GM18907 (cell line): ENCODE measurements at regions not wholly inside any gene's neighbourhood (a gene's known extent, or its start where the extent isn't known, plus 50 kb on each side); places are given as distances from the start of the nearest gene placed in this dataset.
"Not testable (repeated sequence)": the region's sequence is repeated elsewhere in the genome, so short reads cannot be mapped to it uniquely, and the experiment has no call there.

Experiments used
- ATAC-seq: cut with Tn5 transposase; IDR thresholded peaks from one replicate; pipeline ENCODE4 v1.9.1; 2021; ENCODE audit warnings: mild to moderate bottlenecking, moderate library complexity; ENCODE audit not compliant: unreplicated experiment

DNA sequence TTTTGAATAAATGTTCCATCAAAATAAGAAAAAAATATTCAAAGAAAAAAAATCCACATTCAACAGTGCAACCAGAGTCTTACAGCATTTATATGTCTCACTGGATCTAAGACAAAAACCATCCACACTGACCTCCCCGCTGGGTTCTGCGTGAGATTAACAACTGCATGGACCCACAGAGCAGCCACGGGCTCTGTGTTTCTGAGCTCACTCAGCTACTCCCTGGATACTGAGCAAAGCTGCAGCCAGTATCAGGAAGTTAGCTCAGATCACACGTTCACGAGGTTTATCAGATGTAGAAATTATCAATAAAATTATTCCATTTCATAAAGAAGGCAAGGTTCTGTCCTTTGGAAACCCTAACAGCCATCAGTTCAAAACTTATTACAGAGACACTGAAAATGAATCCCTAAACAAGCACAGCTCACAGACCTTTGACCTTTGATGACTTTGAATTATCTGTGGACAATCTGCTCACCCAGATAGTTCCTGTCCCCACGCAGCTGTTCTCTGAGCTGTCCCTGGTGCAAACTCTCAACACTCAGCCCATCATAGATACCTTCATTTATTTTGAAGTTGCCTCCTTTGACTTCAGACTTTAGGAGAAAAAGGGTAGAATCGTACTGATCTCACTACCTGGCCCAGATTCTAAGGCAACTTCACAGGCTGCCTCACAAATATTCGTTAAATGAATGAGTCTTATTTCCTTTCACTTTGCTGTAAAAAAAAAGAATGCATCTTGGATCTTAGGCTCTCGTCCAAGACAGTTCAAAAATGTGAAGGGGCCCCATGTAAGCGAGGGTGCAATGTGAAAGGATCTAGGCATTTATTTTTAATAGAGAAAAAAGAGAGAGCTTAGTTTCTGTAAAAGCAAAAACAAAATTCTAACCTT is 67.7 kb upstream of the SVIL start:
- ATAC-seq = no peak

DNA sequence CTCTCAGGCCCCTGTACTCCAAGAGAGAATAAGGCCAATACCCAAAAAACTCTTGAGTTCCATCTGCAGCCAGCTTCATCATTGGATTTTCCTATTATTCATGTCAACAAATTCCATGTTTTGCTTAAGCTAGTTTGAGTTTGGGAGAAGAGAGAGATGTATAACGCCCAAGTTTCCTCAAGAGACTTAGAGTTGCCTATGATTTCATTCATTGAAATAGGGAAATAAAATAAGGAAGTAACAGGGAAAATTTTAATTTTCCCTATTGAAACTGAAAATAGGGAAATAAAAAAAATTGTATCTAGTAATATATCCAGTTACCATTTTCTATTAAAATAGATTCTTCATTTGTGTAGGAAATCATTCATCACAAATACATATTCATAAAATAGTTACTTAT is 66.5 kb upstream of the SVIL start:
- ATAC-seq = no peak

- ATAC-seq = no peak
Observed at GRCh38 chr10:29699621-29700020, 64.8 kb upstream of the SVIL start.

- ATAC-seq = no peak
Observed at GRCh38 chr10:29698773-29699490, 64.2 kb upstream of the SVIL start.

DNA sequence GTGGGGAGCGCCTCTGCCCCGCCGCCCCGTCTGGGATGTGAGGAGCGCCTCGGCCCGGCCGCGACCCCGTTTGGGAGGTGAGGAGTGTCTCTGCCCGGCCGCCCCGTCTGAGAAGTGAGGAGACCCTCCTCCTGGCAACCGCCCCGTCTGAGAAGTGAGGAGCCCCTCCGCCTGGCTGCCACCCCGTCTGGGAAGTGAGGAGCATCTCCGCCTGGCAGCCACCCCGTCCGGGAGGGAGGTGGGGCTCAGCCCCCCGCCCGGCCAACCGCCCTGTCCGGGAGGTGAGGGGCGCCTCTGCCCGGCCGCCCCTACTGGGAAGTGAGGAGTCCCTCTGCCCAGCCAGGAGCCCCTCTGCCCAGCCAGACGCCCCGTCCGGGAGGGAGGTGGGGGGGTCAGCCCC is 61.8 kb upstream of the SVIL start:
- ATAC-seq = not testable (repeated sequence)

GRCh38 chr10:29694121-29694520 is 59.4 kb upstream of the SVIL start:
- no peak for ATAC-seq

- ATAC-seq = no peak
Observed at GRCh38 chr10:29692121-29692539, 57.4 kb upstream of the SVIL start.

- ATAC-seq = no peak
Observed at GRCh38 chr10:29691564-29692072, 56.8 kb upstream of the SVIL start.

DNA sequence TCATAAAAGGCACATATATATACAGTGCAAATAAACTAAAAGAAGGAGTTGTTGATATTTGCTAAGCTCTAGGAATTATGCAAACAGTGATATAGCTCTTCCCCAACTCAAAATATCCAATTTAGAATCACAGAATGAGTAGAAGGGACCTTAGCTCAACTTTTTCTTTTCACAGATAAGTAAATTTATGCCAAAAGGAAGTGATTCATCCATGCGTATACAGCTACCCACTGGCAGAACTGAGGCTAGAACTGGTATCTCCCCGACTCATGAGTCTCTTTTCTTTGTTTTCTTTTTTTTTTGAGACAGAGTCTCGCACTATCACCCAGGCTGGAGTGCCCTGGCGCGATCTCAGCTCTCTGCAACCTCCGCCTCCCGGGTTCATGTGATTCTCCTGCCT is 54.2 kb upstream of the SVIL start:
- ATAC-seq = no peak

GRCh38 chr10:29688230-29688661 is 53.5 kb upstream of the SVIL start:
- ATAC-seq = no peak

GRCh38 chr10:29687421-29688164 is 52.8 kb upstream of the SVIL start:
- no peak for ATAC-seq

GRCh38 chr10:29685506-29685905 is 50.7 kb upstream of the SVIL start:
- no peak for ATAC-seq
